AG04450 (cell line): ENCODE measurements at regions not wholly inside any gene's neighbourhood (a gene's known extent, or its start where the extent isn't known, plus 50 kb on each side); places are given as distances from the start of the nearest gene placed in this dataset.

ENCODE experiments used
- CTCF ChIA-PET: fragments of 300-600, 350-600 bp; formaldehyde crosslinking; extraction: SDS; loops from one replicate; lab custom pipeline; 2022; ENCODE audit warnings: antibody characterized with exemption, inconsistent platforms; lab: Charles Lee
- POLR2A ChIA-PET: fragments of 350-600 bp; formaldehyde crosslinking; extraction: SDS; loops from one replicate; lab custom pipeline; 2021; ENCODE audit warnings: antibody characterized with exemption, inconsistent platforms; lab: Yijun Ruan, JAX
- DNase-seq: peaks from one replicate; pipeline ENCODE4 v3.0.0-alpha.2; 2011; ENCODE audit warnings: low read depth, low spot score
- H3K27ac ChIP-seq: one replicate; pipeline ENCODE4 v1.5.1; 2012; ENCODE audit warnings: low read depth, low read length, control low read depth
- H3K27me3 ChIP-seq: one replicate; pipeline ENCODE4 v1.6.0; 2012; ENCODE audit warnings: low read length; ENCODE audit not compliant: control insufficient read depth, insufficient read depth
- H3K4me3 ChIP-seq: 2 replicates; pipeline ENCODE4 v1.5.1; 2011; ENCODE audit warnings: mild to moderate bottlenecking, low read depth, low read length, control low read depth
- H3K9me3 ChIP-seq: 2 replicates; pipeline ENCODE4 v1.5.1; 2012; ENCODE audit warnings: low read length; ENCODE audit not compliant: control insufficient read depth, insufficient read depth
- CTCF ChIP-seq: IDR thresholded peaks from 2 replicates; pipeline ENCODE4 v1.5.1; 2011; ENCODE audit warnings: low read depth, low read length, control low read depth, inconsistent platforms

- ChIA-PET CTCF (no interaction called here), POLR2A (no interaction called here)
- Histone ChIP-seq H3K9me3 (no peaks in the 10 kb centered on the region), H3K27me3 (no peaks in the 10 kb centered on the region), H3K27ac (no peak overlapping the region), H3K4me3 (no peak overlapping the region)
- TF ChIP-seq CTCF, result no peak
- DNase-seq, result no peak
Measured at GRCh38 chr2:145079641-145080040, 559.7 kb upstream of the ZEB2 start.

GRCh38 chr2:145078923-145079322 is 559.0 kb upstream of the ZEB2 start:
- POLR2A ChIA-PET, result no interaction called here

GRCh38 chr2:145076085-145076484 is 556.2 kb upstream of the ZEB2 start:
- H3K27ac ChIP-seq, result no peak overlapping the region
- no peaks in the 10 kb centered on the region for H3K27me3 ChIP-seq
- H3K9me3 ChIP-seq, result no peaks in the 10 kb centered on the region
- TF ChIP-seq CTCF, result no peak
- no peak for DNase-seq
- no peak overlapping the region for H3K4me3 ChIP-seq
- ChIA-PET CTCF (no interaction called here), POLR2A (no interaction called here)

More at GRCh38 chr2:145078923-145079322, 559.0 kb upstream of the ZEB2 start:
- no peak for DNase-seq
- no peak overlapping the region for H3K4me3 ChIP-seq
- no peak for TF ChIP-seq CTCF
- H3K27me3 ChIP-seq, result no peaks in the 10 kb centered on the region
- CTCF ChIA-PET, result no interaction called here
- H3K9me3 ChIP-seq, result no peaks in the 10 kb centered on the region
- H3K27ac ChIP-seq, result no peak overlapping the region

- no peak for DNase-seq
- Histone ChIP-seq H3K4me3 (no peak overlapping the region), H3K9me3 (no peaks in the 10 kb centered on the region), H3K27me3 (no peaks in the 10 kb centered on the region), H3K27ac (no peak overlapping the region)
- ChIA-PET CTCF (no interaction called here), POLR2A (no interaction called here)
- no peak for TF ChIP-seq CTCF
Measured at GRCh38 chr2:145075454-145076062, 555.6 kb upstream of the ZEB2 start.

GRCh38 chr2:145070703-145071102 is 550.8 kb upstream of the ZEB2 start:
- Histone ChIP-seq H3K9me3 (no peaks in the 10 kb centered on the region), H3K4me3 (no peak overlapping the region), H3K27ac (no peak overlapping the region), H3K27me3 (no peaks in the 10 kb centered on the region)
- POLR2A ChIA-PET, result no interaction called here
- no peak for DNase-seq
- no peak for TF ChIP-seq CTCF
- CTCF ChIA-PET, result no interaction called here
